ENCODE measurements at regions not wholly inside any gene's neighbourhood (a gene's known extent, or its start where the extent isn't known, plus 50 kb on each side); places are given as distances from the start of the nearest gene placed in this dataset.
"Not testable (repeated sequence)": the region's sequence is repeated elsewhere in the genome, so short reads cannot be mapped to it uniquely, and the experiment has no call there.

- TF ChIP-seq, protein P1, sequence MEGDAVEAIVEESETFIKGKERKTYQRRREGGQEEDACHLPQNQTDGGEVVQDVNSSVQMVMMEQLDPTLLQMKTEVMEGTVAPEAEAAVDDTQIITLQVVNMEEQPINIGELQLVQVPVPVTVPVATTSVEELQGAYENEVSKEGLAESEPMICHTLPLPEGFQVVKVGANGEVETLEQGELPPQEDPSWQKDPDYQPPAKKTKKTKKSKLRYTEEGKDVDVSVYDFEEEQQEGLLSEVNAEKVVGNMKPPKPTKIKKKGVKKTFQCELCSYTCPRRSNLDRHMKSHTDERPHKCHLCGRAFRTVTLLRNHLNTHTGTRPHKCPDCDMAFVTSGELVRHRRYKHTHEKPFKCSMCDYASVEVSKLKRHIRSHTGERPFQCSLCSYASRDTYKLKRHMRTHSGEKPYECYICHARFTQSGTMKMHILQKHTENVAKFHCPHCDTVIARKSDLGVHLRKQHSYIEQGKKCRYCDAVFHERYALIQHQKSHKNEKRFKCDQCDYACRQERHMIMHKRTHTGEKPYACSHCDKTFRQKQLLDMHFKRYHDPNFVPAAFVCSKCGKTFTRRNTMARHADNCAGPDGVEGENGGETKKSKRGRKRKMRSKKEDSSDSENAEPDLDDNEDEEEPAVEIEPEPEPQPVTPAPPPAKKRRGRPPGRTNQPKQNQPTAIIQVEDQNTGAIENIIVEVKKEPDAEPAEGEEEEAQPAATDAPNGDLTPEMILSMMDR (IDR thresholded peaks at IDR 0.05; ENCODE audit: control extremely low read depth, extremely low read depth, low read depth, missing control alignments): no peak
- DNase-seq (ENCODE audit: extremely low spot score): no peak
- ChIA-PET POLR2A (no interaction called here), CTCF (interaction anchor here (0.7 to 1.5 kb wide), 2 partner anchors 9 to 10 kb away, joined by 3 to 4 read pairs; no protein-coding TSS in a partner anchor)
Observed at GRCh38 chr5:17370651-17371050, 127.4 kb upstream of the TAF11L2 start.

DNA sequence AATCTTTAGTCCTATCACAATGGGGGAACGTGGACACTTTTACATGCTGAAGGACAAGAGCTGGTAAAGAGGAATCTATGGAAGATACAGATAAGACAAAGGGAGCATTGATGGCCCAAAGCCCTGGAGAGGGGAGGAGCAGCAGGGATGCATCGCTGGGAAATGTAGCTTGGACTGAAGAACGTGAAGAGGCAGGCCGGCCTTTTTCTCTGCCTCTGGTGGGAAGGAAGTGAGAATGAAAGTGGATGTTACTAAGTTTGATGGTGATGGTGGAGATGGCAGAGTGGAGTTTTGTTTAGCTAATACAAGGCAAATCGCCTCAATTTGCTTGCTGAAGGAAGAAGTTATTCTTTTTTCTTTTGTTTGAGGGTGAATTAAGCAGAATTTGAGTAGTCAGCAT is 124.6 kb upstream of the TAF11L2 start:
- CTCF ChIA-PET: interaction anchor here (0.9 to 1.6 kb wide), 2 partner anchors 11 to 25 kb away, joined by 3 to 4 read pairs; no protein-coding TSS in a partner anchor
- POLR2A ChIA-PET: no interaction called here
- DNase-seq (ENCODE audit: extremely low spot score): no peak
- TF ChIP-seq, protein P1 (IDR thresholded peaks at IDR 0.05; ENCODE audit: control extremely low read depth, extremely low read depth, low read depth, missing control alignments): no peak

DNA sequence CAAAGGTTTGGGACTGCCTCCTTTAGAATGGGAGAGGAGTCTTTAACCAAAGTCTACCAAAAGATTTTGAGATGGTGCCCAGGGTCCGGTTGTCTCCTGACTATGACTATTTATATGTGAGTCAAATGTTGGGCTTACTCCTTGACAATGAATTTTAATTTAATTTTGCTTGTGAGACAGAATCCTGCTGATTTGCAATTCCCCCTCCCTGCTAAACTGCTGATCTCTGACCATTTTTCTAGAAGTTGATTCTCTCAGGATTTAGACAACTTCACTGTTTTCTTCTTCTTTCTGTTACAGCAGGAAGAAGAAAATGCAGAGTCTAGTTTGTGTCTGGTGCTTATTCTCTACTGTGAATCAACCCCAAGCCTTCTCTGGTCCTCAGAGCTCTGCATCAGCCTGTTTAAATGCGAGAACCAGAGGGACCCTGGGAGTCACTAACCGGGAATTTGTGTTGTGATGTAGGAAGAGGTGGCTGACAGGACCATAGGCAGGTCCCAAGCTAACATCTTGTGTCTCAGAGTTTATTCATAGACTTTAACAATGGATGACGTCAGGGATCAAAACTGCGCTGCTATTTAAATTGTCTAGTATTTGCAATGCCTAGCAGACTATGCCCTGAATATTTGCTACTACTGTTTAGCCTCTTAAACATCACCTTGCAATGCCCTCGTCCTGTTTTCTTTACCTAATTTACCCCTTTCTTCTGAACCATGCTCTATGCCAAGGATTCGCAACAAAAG is 124.0 kb upstream of the TAF11L2 start:
- ChIA-PET CTCF (interaction anchor here (0.9 to 1.6 kb wide), 2 partner anchors 11 to 25 kb away, joined by 3 to 4 read pairs; no protein-coding TSS in a partner anchor), POLR2A (no interaction called here)
- TF ChIP-seq, protein P1 (IDR thresholded peaks at IDR 0.05; ENCODE audit: control extremely low read depth, extremely low read depth, low read depth, missing control alignments): no peak
- DNase-seq (ENCODE audit: extremely low spot score): no peak

- POLR2A ChIA-PET: no interaction called here
- DNase-seq (ENCODE audit: extremely low spot score): no peak
- CTCF ChIA-PET: interaction anchor here (1.4 kb wide), 1 partner anchor 159 kb away, joined by 4 read pairs; no protein-coding TSS in a partner anchor
- TF ChIP-seq, protein P1 (IDR thresholded peaks at IDR 0.05; ENCODE audit: control extremely low read depth, extremely low read depth, low read depth, missing control alignments): no peak
Observed at GRCh38 chr5:17374973-17375742, 122.9 kb upstream of the TAF11L2 start.

- CTCF ChIA-PET: interaction anchor here (1.4 kb wide), 1 partner anchor 160 kb away, joined by 4 read pairs; no protein-coding TSS in a partner anchor
- DNase-seq (ENCODE audit: extremely low spot score); POLR2A ChIA-PET: not testable (repeated sequence)
Observed at GRCh38 chr5:17375886-17376285, 122.1 kb upstream of the TAF11L2 start.

DNA sequence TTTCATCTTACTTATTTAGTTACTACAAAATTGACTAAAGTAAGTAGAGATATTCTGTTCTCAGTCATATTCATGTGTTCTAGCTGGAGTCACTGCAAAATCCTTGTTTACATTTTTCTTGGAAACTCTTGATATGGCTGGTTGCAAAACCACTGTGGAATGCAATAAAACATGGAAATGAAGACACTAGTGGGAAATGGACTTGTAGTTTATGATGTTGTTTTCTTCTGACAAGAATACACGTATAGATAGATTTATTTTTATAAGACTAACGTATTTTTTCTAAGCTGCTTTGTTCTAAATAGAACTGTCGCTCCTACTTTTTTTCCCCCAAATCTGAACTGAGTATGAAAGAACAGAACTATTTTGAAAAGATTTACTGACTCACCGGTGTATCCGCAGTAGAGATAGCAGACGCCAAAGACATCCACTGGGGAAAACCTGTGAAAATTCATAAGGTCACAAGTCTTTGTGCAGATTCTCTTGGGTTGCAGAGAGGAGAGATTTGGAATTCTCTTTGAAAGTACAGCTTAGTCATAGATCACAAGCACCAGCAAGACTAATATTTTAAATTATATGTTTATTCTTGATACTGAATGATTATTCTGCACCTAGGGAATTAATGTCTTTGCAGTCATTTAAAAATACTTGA is 119.6 kb upstream of the TAF11L2 start:
- CTCF ChIA-PET: interaction anchor here (0.9 to 1.2 kb wide), 4 partner anchors 9 to 22 kb away, joined by 3 to 4 read pairs (median 3); no protein-coding TSS in a partner anchor
- DNase-seq (ENCODE audit: extremely low spot score): no peak
- POLR2A ChIA-PET: no interaction called here
- TF ChIP-seq, protein P1 (IDR thresholded peaks at IDR 0.05; ENCODE audit: control extremely low read depth, extremely low read depth, low read depth, missing control alignments): no peak

Data from GM10248 (cell line).